HUES6 (cell line): ENCODE measurements at regions not wholly inside any gene's neighbourhood (a gene's known extent, or its start where the extent isn't known, plus 50 kb on each side); places are given as distances from the start of the nearest gene placed in this dataset.

Experiments
- H3K27ac ChIP-seq: 2 replicates; pipeline ENCODE4 v1.7.0; 2013; ENCODE audit warnings: low read depth, mild to moderate bottlenecking, low read length, inconsistent platforms
- H3K27me3 ChIP-seq: 2 replicates; pipeline ENCODE4 v1.6.1; 2013; ENCODE audit warnings: low read length; ENCODE audit not compliant: control insufficient read depth, insufficient read depth
- H3K36me3 ChIP-seq: 2 replicates; pipeline ENCODE4 v1.6.1; 2013; ENCODE audit warnings: low read length; ENCODE audit not compliant: control insufficient read depth, insufficient read depth
- H3K4me1 ChIP-seq: 2 replicates; pipeline ENCODE4 v1.6.1; 2013; ENCODE audit warnings: low read length; ENCODE audit not compliant: control insufficient read depth, insufficient read depth
- H3K4me3 ChIP-seq: 2 replicates; pipeline ENCODE4 v1.5.1; 2013; ENCODE audit warnings: low read depth, low read length
- H3K9ac ChIP-seq: one replicate; pipeline ENCODE4 v1.6.1; 2013; ENCODE audit warnings: mild to moderate bottlenecking, low read length
- H3K9me3 ChIP-seq: 2 replicates; pipeline ENCODE4 v1.6.1; 2013; ENCODE audit warnings: low read depth, low read length; ENCODE audit not compliant: control insufficient read depth, insufficient read depth

DNA sequence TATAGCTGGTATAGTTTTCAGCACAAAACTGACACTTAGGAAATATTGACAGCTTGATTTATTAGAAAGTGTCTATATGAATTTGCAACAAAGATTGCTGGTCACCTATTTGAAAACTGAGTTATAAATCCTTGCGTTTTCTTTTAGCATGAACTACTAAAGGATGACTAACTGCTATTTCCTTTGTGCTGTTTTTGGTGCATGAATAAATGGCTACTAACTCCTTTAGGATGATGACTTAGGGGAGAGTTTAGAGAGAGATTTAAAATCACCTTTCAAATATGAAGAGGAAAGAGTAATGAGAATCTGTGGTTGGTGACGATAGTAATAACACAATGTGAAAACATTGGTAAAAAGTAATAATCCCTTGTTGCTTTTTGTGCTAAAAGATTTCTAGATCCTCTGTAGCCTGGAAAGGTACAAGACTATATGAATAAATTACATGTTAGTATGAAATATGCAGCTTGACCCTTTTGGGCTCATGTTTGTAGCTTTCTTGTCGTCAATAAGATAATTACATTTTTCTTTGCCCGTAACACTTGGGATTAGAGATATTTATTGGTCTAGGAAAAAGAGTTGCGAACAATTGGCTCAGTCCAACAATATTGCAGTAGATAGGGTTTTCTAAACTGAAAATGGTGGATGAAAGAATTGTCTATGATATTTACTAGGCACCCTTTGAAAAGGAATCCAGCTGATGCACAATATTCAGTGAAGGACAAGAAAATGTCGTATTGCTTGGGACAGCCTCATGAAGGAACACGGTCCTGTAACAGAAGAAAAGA, 453.0 kb downstream of the ADAMTS20 start:
- Histone ChIP-seq H3K4me3 (no peak overlapping the region), H3K4me1 (no peaks in the 10 kb centered on the region), H3K27ac (no peak overlapping the region), H3K9me3 (no peaks in the 10 kb centered on the region; the same call in 1 of the 2 replicates), H3K36me3 (no peaks in the 10 kb centered on the region), H3K9ac (no peak overlapping the region), H3K27me3 (no peaks in the 10 kb centered on the region)

GRCh38 chr12:43098071-43098470, 453.9 kb downstream of the ADAMTS20 start:
- Histone ChIP-seq H3K9ac (no peak overlapping the region), H3K27ac (no peak overlapping the region), H3K4me3 (no peak overlapping the region), H3K9me3 (no peaks in the 10 kb centered on the region; the same call in 1 of the 2 replicates), H3K36me3 (no peaks in the 10 kb centered on the region), H3K4me1 (no peaks in the 10 kb centered on the region), H3K27me3 (no peaks in the 10 kb centered on the region)

DNA sequence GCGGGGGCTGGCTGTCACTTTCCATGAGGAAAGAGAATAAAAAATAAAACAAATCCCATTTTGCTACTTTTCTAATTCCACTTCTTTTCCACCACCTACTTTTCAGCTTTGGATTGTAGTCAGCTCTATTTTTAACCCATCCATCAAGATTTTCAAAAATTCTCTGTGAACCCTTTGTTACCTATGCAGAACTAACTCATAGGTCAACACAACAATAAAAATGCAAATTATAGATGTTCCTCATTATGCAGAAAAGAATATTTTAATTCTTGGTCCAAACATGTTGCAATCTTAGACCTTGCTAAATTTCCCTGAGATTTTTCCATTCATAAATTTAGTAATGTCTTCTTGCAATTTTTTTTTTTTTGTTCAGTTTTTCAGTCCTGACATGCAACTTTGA, 454.5 kb downstream of the ADAMTS20 start:
- Histone ChIP-seq H3K27ac (no peak overlapping the region), H3K27me3 (no peaks in the 10 kb centered on the region), H3K4me3 (no peak overlapping the region), H3K9me3 (no peaks in the 10 kb centered on the region; the same call in 1 of the 2 replicates), H3K9ac (no peak overlapping the region), H3K4me1 (no peaks in the 10 kb centered on the region), H3K36me3 (no peaks in the 10 kb centered on the region)

DNA sequence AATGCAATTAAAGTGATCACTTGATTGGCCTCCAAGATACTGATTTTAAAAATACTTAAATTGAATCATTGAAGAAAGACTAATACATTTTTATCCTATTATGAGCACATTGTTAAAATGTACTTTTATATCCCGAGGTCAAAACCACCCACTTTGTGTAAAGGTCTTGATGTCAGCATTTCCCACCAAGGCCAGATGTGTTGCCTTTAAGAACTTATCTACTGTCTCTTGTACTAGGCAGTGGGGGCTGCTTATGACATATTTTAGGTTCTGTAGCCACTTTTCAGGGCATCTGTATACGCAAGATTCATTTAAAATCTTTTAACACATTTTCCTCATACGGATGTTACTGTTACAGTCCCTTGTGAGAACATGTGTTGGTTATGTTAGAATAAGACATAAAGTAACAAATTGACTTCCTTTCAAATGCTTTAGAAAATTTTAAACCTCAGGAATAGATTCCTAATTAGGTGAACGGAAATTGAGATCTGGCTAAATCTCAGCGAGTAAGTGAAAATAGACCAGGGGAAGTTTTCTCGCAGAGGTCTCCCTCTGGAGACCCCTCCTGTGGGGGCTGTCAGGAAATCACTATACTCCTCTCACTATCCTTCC, 456.2 kb downstream of the ADAMTS20 start:
- Histone ChIP-seq H3K27ac (no peak overlapping the region), H3K9me3 (no peaks in the 10 kb centered on the region; the same call in 1 of the 2 replicates), H3K4me3 (no peak overlapping the region), H3K27me3 (no peaks in the 10 kb centered on the region), H3K9ac (no peak overlapping the region), H3K4me1 (no peaks in the 10 kb centered on the region), H3K36me3 (no peaks in the 10 kb centered on the region)

- Histone ChIP-seq H3K36me3 (no peaks in the 10 kb centered on the region), H3K9ac (no peak overlapping the region), H3K9me3 (no peaks in the 10 kb centered on the region; the same call in 1 of the 2 replicates), H3K27me3 (no peaks in the 10 kb centered on the region), H3K4me3 (no peak overlapping the region), H3K27ac (no peak overlapping the region), H3K4me1 (no peaks in the 10 kb centered on the region)
Measured at GRCh38 chr12:43094886-43095575, 457.0 kb downstream of the ADAMTS20 start.

DNA sequence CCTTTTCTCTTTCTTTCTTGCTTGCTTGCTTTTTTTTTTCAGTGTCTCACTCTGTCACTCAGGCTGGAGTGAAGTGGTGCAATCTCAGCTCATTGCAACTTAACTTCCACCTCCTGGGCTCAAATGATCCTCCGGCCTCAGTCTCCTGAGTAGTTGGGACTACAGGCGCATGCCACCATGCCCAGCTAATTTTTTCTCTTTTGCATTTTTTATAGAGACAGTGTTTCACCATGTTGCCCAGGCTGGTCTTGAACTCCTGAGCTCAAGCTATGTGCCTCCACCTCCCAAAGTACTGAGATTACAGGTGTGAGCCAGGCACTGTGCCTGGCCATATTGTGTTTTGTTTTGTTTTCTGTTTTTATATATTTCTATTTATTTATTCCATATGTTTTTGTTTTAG, 461.0 kb downstream of the ADAMTS20 start:
- no peaks in the 10 kb centered on the region for H3K4me1 ChIP-seq
- H3K36me3 ChIP-seq, result no peaks in the 10 kb centered on the region
- no peak overlapping the region for H3K9ac ChIP-seq
- H3K9me3 ChIP-seq, result peaks cover 8% of the 10 kb centered on the region
- no peak overlapping the region for H3K4me3 ChIP-seq
- H3K27ac ChIP-seq, result no peak overlapping the region
- H3K27me3 ChIP-seq, result no peaks in the 10 kb centered on the region

GRCh38 chr12:43087195-43088091, 464.6 kb downstream of the ADAMTS20 start:
- Histone ChIP-seq H3K27ac (no peak overlapping the region), H3K9me3 (peaks cover 34% of the 10 kb centered on the region), H3K36me3 (no peaks in the 10 kb centered on the region), H3K27me3 (no peaks in the 10 kb centered on the region), H3K4me3 (no peak overlapping the region), H3K9ac (no peak overlapping the region), H3K4me1 (no peaks in the 10 kb centered on the region)

GRCh38 chr12:43079476-43079875, 472.5 kb downstream of the ADAMTS20 start:
- no peaks in the 10 kb centered on the region for H3K36me3 ChIP-seq
- no peak overlapping the region for H3K27ac ChIP-seq
- H3K4me3 ChIP-seq, result no peak overlapping the region
- no peaks in the 10 kb centered on the region for H3K27me3 ChIP-seq
- no peak overlapping the region for H3K9ac ChIP-seq
- H3K9me3 ChIP-seq, result peaks cover 13% of the 10 kb centered on the region
- H3K4me1 ChIP-seq, result no peaks in the 10 kb centered on the region

DNA sequence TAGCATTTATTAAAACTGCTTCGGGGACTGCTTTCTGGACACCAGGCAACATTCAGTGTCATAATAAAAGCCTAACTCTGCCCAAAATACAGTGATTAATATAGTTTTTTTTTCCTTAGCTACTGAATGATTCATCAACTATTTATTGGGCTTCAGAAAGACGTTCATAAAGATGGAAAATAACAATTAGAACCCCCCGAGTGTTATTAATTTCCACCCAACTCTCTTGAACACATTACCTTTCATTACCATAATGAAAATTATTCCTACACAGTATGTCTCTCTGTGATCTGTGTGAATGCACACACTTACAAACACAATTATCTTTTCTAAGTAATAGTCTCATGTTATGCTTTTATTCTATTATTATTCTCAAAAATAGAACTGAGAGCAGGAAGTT, 473.0 kb downstream of the ADAMTS20 start:
- no peak overlapping the region for H3K27ac ChIP-seq
- no peak overlapping the region for H3K9ac ChIP-seq
- H3K4me3 ChIP-seq, result no peak overlapping the region

DNA sequence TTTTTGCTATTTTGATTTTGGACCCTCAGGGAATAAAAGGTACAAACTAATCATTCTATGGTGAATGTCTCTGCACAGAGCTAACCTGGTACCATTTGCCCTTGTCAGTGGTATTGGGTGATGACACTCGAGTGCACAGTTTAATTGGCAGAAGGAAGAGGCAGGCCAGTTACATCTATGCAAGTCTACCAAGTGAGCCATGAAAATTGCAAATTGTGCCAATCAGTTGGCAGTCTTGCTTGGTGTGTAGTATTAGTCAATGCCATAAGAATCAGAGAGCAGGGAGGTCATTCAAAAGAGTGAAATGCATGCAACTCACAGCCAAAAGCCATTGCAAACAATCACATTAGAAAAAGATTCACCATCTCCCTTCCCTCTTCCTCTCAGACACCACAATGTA, 479.6 kb downstream of the ADAMTS20 start:
- no peak overlapping the region for H3K4me3 ChIP-seq
- no peak overlapping the region for H3K9ac ChIP-seq
- no peaks in the 10 kb centered on the region for H3K4me1 ChIP-seq
- no peaks in the 10 kb centered on the region for H3K36me3 ChIP-seq
- H3K9me3 ChIP-seq, result no peaks in the 10 kb centered on the region
- no peak overlapping the region for H3K27ac ChIP-seq
- H3K27me3 ChIP-seq, result no peaks in the 10 kb centered on the region

More for the DNA sequence above, 473.0 kb downstream of the ADAMTS20 start:
- Histone ChIP-seq H3K27me3 (no peaks in the 10 kb centered on the region), H3K4me1 (no peaks in the 10 kb centered on the region), H3K36me3 (no peaks in the 10 kb centered on the region), H3K9me3 (peaks cover 9% of the 10 kb centered on the region; the same call in 1 of the 2 replicates)
